HG03354 (cell line): ENCODE measurements at regions not wholly inside any gene's neighbourhood (a gene's known extent, or its start where the extent isn't known, plus 50 kb on each side); places are given as distances from the start of the nearest gene placed in this dataset.
A peak's percentile ranks its signal among the peaks of the same experiment; 100 is the strongest.

Experiments used
- ATAC-seq: cut with Tn5 transposase; IDR thresholded peaks from one replicate; pipeline ENCODE4 v1.9.1; 2021; ENCODE audit warnings: mild to moderate bottlenecking; ENCODE audit not compliant: unreplicated experiment, poor library complexity, severe bottlenecking

DNA sequence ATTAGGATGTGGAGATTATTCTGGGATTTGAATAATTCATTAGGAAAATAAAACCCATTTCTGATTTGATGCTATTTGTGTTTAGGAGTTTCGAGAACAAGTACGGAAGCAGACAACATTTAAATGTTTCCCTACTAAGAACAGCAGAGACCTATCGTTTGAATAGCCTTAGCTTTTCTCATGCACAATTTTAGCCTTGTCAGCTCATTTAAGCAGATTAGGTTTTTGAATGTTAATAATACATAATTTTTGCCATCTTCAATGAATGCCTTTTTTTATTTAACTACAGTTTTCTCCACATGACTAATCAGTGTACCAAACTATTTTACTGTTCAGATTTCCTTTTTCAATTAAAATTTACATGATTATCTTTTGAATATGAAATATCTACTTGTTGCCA, 592.0 kb downstream of the BCKDHB start:
- no peak for ATAC-seq

DNA sequence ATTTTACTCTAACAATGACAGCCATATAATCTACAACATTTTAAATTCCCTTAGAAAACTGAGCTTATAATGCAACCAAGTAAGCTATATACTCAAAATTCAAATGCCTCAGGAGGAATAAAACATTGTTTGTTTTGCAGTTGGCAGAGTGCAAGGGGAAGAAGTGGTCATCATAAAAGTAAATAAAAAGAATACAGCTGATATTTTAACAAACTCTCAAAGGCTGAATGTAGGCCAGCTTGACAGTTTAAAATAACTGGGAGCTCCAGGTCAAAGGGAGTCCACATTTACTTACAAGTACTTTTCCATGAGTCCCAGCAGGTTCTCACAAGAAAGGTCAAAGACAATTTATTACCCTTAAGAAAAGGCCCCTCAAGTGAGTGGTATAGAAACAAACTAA, 589.8 kb downstream of the BCKDHB start:
- ATAC-seq: no peak

DNA sequence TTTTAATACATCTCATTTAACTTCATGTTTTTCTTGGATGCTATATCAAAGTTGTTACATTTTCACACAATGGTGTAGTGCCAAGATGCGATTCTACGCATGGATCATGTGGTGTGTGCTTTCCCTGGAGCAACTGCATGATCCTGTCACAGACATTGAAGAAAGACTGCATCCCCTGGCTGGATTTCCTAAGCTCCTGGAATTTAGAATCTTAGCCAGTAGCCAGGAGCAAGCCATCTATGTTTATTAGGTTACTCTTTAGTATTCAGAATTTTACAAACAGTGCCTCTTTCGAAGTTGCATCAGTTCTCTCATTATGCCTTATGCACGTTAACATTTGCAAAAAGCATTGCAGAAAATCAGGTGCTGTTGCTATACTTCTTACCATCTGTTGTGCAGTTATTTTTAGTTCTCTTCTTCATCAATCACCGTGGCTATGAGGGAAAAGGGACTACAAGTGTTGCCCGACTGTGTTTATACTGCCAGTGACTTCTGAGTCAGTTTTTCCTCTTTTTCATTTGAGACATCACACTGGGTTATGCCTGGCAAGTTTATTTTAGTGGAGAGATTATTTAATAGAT, 584.2 kb downstream of the BCKDHB start:
- no peak for ATAC-seq

DNA sequence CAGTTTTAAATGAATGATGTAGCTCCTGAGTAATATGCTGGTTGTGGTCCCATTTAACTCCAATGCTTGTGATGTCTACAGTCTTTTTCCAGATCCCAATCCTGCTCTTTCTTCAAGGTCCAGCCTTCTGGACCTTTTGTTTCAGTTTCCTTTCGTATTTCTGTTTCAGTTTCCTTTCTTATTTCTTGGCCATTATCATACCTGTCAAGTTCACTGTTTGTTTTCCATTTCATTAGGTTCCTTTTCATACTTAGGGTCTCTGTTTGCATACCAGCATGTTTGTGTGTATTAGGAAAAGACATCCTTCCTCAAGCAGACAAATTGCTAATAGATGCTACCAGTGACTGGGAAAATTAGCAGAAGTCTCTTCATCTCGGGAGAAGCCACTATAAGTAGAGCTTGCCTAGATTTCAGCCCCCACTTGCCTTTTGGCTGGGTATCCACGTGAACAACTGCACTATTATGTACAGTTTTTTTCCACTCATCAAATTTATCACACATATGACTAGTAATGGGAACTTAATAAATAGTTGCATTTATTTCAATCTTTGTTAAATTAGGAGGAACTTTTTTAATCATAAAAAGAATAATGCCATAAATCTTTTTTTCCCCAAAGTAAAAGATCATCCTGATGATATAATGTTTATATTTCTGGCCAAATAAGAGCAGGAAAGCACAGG, 583.4 kb downstream of the BCKDHB start:
- ATAC-seq: no peak

DNA sequence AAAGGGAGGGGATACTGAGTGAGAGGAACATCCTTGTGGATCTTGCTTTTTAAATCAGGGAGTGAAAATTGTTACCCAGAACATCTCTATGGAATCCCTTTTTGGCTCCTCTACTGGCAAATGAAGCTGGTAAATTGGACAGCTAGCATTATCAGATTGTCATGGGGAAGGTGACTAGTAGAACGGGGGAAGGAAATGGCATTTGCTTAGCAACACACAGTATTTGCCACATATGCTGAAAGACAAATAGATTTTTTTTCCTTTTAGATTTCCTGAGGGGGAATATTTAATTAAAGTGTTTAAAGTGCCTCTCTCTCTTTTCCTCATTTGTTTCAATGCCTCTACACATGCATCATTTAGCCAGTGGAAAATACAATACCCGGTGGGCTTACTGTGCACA, 573.5 kb downstream of the BCKDHB start:
- no peak for ATAC-seq

DNA sequence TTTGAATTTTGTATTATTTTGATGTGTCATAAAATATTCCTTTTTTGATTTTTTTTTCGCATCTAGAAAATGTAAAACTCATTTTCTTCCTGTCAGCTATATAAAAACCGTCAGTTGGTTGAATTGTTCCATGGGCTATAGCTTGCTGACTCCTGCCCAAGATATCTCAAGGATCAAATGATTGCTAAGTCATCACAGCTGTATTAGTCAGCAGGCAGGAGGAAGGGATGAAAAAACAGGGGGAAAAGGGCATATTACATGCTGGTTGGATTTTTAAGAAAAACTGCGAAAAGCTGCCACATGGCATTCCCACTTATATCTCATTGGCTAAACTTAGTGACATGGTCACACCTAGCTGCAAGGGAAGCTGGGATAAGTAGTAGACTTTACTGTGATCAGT, 569.9 kb downstream of the BCKDHB start:
- no peak for ATAC-seq

DNA sequence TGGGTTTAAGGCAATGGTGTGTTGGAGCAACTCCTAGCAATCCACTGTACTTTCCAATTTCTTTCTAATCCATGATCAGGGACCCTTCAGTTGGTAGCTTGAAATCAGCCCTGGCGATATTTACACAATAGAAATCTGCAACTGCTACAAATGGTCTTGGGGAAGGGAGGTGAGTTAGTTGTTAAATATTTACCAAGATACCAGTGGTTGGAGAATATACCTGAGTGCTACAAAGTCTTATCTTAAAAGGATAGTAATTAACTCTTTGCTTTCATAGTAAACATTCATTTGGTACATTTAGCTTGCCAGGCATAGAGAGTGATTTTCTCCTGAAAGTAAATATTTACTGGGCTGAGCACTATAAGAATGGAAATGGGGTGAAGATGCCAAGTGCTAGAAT, 568.2 kb downstream of the BCKDHB start:
- ATAC-seq: no peak

DNA sequence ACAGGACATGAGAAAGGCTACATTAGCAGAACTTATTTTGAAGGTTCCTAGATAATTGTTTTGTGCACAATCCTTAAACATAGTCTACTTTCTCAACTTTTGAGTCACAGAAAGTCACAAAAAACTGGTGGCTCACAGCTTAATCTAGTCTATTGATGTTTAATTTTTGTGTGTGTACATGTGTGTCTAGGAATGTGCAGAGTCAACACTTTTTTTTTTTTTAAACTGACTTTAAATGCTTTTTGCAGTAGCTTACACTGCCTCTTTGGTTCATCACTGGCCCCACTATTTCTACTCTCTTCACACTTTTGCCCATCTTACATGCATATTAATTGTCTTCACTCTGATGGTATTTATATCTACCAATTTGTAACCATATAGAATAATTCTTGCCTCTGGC, 566.9 kb downstream of the BCKDHB start:
- ATAC-seq: no peak

DNA sequence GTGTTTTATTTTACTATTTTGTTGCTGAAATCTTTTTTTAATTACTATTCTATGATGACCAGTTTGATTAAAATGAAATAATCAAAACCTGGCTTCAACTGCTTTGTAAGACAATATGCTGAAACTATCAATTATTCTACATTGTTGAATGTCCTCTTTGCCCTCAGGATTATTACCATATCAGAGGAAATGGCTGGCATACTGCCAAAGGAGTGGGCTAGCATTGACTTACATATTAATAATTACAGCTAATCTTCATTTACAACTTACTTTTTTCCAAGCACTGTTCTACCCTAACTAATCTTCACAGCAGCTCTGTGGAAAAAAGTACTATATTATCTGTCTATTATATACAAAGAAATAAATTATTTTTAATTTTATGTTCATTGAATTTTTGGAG, 560.5 kb downstream of the BCKDHB start:
- ATAC-seq: no peak

DNA sequence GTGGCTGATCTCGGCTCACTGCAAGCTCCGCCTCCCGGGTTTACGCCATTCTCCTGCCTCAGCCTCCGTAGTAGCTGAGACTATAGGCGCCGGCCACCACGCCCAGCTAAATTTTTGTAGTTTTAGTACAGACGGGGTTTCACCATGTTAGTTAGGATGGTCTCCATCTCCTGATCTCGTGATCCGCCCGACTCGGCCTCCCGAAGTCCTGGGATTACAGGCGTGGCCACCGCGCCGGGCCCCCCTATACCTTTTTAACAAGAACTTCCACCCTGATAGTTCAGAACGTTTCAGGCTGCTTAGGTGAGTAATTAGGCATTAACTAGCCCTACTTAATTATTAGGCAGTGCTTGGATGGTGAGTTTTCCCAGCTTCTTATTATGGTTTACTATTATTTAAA, 552.5 kb downstream of the BCKDHB start:
- no peak for ATAC-seq

DNA sequence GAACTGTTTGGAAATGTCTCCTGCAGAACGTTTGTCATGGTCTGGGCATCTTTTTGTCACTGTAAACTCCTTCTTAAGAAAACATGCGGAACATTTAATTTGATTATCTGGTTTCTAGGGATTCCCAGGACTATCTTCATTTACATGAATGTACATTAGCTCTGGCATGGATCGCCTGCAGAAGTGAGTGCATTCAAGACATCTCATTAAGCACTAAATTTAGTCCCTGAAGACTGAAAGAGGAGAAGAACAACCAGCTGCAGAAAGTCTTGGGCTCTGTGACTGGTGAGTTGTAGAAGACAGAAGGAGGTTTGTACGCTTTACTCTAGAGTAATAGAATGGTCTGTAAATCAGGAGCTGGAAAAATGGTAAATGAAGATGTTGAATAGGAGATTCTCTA, 540.7 kb downstream of the BCKDHB start:
- ATAC-seq: no peak

DNA sequence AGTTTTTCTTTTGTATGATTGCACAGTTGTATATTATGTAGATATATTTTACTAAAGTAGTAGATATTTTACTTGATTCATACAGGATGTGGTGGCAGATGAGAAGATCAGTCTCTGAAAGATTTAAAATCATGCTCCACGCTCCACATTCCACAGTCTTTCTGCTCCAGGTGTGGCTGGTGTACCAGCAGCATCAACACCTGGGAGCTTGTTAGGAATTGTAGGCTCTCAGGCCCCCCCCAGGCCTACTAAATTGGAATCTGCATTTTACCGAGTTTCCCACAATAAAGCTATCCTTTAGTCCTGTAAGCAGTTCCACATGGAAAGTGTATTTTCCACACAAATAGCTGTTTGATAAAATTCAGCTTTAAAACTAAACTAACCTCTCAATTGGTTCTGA, 537.4 kb downstream of the BCKDHB start:
- no peak for ATAC-seq

DNA sequence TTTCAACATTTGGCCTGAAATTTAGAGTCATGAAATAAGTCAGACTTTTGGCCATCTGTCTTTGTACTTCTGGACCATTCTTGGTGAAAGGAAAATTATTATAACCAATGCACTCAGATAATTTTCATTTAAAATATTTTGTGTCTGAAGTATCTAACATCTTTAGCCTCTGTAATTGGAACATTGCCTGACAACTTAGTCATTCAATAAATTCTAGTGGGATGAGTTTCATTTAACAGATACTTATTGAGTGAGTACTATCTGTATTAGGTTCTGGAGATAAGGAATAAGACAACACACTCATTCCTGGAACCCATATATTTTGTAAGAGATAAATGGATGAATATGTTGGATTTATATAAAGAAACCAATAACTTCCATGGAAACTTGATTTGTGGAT, 536.0 kb downstream of the BCKDHB start:
- ATAC-seq: no peak

DNA sequence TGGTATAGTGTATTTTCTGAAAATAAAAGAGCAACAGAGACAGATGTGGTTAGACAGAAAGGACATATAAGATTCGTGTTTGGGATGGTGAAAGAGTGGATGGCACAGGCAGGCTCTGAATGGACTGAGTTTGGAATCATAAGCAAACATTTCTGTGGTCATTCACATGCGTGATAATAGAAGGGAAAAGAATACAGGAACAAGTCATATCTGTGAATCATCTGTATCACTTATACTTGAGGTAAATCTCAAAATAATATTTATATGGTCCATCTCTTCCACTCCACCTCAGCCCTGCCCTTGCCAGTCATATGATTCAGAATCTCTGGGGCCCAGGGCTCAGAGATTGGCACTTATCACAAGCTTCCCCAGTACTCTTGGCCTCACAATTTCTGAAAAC, 535.1 kb downstream of the BCKDHB start:
- ATAC-seq: no peak

DNA sequence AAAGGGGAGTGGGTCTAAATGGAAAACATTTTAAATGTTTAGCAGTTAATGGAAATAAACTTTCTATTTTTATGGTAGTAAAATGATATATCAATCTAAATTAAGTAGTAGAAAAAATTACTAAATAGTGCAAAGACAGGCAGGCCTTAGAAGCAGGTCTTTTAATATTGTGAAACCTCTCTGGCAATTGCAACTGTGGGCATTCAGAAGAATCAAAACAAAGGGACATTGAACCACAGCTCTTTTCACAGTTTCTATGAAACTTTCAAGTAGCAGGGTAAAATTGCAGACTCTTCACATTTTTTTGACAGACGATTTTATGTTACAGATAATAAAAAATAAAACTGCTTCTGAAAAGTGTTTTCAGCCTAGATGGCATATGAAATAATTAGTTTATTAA, 533.7 kb downstream of the BCKDHB start:
- no peak for ATAC-seq

DNA sequence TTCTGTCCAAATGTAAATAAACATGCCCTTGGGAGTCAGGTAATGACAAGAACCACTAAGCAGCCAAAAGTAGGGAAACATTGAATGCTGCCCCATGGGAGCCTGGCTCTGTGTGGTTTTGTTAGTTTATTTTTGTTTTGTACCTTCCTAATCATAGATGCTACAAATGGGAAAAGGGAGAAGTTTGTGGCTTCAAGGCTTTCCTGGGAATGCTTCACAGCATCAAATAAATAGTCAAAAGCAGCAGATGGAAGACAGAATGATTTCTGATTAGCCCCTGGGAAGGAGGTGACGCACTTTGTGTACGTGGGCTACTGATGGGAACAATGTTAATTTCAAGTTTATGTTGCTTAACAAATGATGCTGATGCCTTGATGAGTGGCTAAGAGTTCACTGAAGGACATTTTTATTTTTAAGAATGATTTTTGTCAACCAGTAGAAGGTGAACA, 532.7 kb downstream of the BCKDHB start:
- ATAC-seq: no peak

DNA sequence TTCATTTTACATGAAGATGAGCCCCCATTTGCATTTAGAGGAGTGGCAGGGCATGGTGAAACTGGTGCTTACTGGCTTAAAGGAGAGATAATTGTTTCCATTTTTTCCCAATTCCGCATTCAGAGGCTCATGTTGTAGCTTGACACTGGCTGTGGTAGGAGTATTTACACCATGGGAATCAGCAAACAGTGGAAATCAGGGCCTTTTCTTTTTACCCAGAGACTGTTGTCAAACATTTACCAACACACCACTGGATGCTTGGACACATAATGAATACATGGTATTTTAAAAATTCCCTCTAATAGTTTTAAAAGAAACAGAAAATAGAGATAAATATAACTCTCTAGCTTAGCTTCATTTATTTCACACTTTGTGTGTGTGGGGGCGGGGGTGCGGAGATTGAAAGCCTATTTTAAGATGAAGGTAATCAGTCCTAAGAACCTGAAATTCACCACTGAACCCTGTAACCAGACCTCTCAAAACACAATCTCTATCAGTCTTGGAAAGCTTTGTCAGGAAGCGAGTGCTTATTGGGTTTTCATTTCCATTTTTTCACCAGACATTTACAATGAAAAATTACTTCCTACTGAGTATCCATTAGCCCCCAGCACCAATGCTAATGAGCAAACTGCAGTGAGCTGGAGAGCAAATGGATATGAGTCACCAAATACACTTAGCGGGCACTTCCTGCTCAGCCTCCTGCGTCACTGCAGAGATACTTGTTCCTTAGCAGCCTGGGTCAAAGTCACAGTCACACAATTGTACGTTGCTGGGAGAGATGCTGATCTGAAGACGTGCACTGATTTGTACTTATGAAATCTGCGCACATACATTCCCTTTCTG, 532.0 kb downstream of the BCKDHB start:
- ATAC-seq: peak; percentile 96

DNA sequence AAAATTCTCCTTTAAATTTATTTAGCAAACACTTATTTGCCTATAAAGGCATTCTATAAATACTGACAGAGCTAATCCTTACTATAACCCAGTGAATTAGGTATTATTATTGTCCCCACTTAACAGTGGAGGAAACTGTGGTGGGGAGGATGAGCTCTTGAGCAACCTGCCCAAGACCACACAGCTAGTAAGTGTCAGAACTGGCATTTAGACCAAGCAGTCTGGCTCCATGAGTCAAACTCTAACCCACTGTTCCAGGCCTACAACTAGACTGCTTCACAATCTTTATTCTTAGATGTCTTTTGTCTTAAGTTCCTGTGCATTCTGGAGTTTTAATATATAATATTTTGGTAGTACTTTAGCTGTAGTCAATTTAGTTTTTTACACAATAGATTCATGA, 530.8 kb downstream of the BCKDHB start:
- ATAC-seq: no peak

DNA sequence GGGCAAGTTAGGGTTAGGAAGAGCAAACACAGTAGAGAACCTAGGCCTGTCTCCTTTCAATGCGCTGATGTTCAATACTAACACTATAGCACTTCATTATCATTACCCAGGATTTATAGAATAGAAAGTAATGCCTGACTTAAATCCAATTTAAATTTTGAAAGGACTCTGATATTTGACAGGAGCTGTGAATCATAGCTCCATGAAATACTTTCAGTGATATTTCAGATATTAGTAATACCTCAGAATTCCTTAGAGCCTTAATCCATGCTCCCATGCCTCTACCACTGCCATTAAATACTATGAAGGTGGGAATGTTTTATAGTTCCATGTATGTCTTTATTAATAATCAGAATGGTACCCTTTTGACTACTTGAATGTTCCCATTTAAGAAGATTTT, 530.2 kb downstream of the BCKDHB start:
- ATAC-seq: no peak

DNA sequence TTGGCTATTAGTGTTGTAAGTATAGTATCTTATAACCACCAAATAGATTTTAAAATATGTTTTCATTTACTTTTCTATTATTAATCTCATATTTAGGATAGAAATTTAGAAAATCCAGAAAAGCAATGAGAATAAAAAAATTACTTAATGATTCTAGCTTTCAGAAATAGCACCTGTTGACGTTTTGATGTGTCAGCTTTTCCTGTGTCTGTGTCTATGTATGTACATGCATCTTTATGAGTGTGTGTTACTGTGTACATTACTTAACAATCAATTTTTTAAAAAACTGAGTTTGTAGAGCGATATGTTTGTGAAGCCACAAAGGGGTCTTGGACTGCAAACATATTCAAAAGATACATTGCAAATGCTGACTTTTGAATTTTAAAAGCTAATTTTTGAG, 526.9 kb downstream of the BCKDHB start:
- no peak for ATAC-seq

DNA sequence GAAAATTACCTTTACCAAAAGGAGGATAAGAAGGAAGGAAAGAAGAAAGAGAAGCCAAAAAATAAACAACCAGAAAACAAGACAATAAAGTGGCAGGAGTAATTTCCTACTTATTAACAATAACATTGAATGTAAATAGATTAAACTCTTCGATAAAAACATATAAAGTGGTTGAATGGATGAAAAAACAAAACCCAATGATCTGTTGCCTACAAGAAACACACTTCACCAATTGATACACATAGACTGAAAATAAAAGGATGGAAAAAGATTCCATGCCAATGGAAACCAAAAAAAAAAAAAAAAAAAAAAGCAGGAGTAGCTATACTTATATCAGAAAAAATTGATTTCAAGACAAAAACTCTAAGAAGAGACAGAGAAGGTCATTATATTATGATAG, 518.9 kb downstream of the BCKDHB start:
- ATAC-seq: no peak
